AG09319 (cell line): ENCODE measurements at regions not wholly inside any gene's neighbourhood (a gene's known extent, or its start where the extent isn't known, plus 50 kb on each side); places are given as distances from the start of the nearest gene placed in this dataset.

Experiments used
- DNase-seq: peaks from one replicate; pipeline ENCODE4 v3.0.0-alpha.2; 2010; ENCODE audit warnings: low read depth; ENCODE audit errors: extremely low read depth
- TF ChIP-seq, protein P1 (sequence below): IDR thresholded peaks from 2 replicates; pipeline ENCODE4 v1.5.1; 2011; ENCODE audit warnings: low read depth, mild to moderate bottlenecking, inconsistent platforms, low read length, moderate library complexity

- TF ChIP-seq, protein P1, sequence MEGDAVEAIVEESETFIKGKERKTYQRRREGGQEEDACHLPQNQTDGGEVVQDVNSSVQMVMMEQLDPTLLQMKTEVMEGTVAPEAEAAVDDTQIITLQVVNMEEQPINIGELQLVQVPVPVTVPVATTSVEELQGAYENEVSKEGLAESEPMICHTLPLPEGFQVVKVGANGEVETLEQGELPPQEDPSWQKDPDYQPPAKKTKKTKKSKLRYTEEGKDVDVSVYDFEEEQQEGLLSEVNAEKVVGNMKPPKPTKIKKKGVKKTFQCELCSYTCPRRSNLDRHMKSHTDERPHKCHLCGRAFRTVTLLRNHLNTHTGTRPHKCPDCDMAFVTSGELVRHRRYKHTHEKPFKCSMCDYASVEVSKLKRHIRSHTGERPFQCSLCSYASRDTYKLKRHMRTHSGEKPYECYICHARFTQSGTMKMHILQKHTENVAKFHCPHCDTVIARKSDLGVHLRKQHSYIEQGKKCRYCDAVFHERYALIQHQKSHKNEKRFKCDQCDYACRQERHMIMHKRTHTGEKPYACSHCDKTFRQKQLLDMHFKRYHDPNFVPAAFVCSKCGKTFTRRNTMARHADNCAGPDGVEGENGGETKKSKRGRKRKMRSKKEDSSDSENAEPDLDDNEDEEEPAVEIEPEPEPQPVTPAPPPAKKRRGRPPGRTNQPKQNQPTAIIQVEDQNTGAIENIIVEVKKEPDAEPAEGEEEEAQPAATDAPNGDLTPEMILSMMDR: no peak
- no peak for DNase-seq
Observed at GRCh38 chr11:87437133-87437843, 399.6 kb downstream of the TMEM135 start.

- peak; percentile 86 for DNase-seq
- TF ChIP-seq, protein P1: no peak
Observed at GRCh38 chr11:87432022-87432421, 394.3 kb downstream of the TMEM135 start.

- DNase-seq: no peak
- TF ChIP-seq, protein P1: no peak
Observed at GRCh38 chr11:87431392-87431791, 393.7 kb downstream of the TMEM135 start.

GRCh38 chr11:87430821-87431220, 393.1 kb downstream of the TMEM135 start:
- TF ChIP-seq, protein P1: no peak
- no peak for DNase-seq

DNA sequence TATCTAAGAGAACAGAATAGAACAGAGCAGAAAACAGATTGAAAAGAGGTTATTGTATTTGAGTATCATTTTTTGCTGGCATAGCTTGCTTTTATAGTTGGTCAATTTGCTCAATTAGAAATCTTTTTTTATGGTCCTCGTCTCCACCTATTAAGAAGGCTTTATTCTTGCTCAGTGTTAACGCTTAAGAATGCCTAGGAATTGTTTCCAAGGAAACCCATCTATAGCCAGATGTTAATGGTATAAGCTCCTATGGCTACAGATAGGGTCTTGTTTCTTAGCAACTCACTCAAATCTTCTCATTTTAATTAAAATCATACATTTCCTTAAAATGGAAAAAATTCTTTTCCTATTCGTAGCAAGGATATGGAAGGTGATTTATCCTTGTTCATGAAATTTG, 392.3 kb downstream of the TMEM135 start:
- no peak for DNase-seq
- TF ChIP-seq, protein P1: no peak

DNA sequence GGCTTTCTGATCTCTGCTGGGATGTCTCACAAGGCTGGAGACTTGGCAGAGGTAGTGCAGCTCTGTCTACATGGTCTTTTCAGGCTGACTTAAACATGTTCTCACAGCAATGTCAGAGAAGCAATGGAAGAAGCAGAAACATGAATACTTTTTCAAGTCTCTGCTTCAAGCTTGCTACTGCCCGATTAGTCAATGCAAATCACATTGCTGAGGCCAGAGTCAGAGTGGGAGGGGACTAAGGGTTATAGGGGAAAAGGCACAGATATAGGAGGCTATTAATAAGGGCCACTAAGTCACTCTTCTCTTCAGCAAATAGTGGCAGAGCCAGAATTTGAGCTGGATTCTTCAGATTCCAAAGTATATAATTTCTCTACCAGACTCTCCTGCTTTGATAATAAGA, 390.5 kb downstream of the TMEM135 start:
- TF ChIP-seq, protein P1: no peak
- no peak for DNase-seq

DNA sequence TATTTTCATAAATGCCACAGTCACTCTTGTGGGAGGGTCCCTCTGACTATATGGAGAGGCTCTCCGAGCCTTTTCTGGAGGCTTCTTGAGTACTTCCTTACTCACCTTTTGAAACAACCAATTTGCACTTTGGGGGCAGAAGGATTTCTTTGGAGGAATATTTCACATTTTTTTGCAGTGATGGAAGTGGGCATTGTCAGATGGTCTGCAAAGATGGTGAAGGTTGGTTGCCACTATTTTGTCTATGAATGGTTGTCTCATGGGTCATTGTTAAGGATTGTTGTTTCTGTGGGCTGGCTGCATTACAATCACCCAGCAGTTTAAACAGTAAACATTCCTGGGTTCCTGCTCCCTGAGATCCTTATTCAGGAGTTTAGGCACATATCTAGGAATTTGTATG, 388.2 kb downstream of the TMEM135 start:
- TF ChIP-seq, protein P1: no peak
- no peak for DNase-seq
